ENCODE measurements at regions not wholly inside any gene's neighbourhood (a gene's known extent, or its start where the extent isn't known, plus 50 kb on each side); places are given as distances from the start of the nearest gene placed in this dataset.

DNA sequence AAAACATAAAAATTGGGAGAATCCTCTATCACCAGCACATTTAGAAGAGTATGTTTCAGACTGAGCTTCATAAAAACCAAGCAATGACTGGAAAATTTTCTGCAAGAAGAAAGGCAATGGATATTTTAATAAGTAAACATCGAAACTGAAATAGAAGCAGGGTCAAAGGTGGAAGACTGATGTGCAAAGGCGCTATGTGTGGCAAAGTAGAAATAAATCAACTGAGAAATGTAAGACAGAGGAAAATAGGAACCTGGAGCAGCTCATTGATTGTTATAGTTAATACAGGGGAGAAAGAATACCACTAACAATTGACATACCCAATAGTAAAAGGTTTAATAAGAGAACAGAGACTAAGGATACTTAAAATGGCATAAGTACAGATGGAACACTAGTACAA, 818.4 kb downstream of the SOCS6 start:
- TF ChIP-seq POLR2A (IDR thresholded peaks at IDR 0.05) (no peak), CTCF (IDR thresholded peaks at IDR 0.05) (no peak)
